Astrocyte of the cerebellum (primary cell): ENCODE measurements at regions not wholly inside any gene's neighbourhood (a gene's known extent, or its start where the extent isn't known, plus 50 kb on each side); places are given as distances from the start of the nearest gene placed in this dataset.
"Not testable (repeated sequence)": the region's sequence is repeated elsewhere in the genome, so short reads cannot be mapped to it uniquely, and the experiment has no call there.

Source experiments
- DNase-seq: peaks from one replicate; pipeline ENCODE4 v3.0.0-alpha.2; 2011; ENCODE audit warnings: low read depth
- H3K4me3 ChIP-seq: 2 replicates; pipeline ENCODE4 v1.5.1; 2011; ENCODE audit warnings: mild to moderate bottlenecking, low read depth, low read length, moderate library complexity
- CTCF ChIP-seq: IDR thresholded peaks from 2 replicates; pipeline ENCODE4 v1.5.1; 2012; ENCODE audit warnings: low read length, low read depth, moderate library complexity, mild to moderate bottlenecking; ENCODE audit errors: missing control alignments
- in situ Hi-C: cut with HindIII; loops from 2 replicates; pipeline ENCODE4 v1.10.0; 2017; ENCODE audit warnings: low sequenced_read_pairs

GRCh38 chr22:25281675-25282345, 62.4 kb downstream of the CRYBB2 start:
- in situ Hi-C loops: no loop called here
- no peak overlapping the region for H3K4me3 ChIP-seq
- no peak for DNase-seq
- TF ChIP-seq CTCF: no peak

- DNase-seq: no peak
- H3K4me3 ChIP-seq: no peak overlapping the region
- no peak for TF ChIP-seq CTCF
- in situ Hi-C loops: no loop called here
These were observed 62.9 kb downstream of the CRYBB2 start for GRCh38 chr22:25282346-25282670.

GRCh38 chr22:25282671-25283561, 63.5 kb downstream of the CRYBB2 start:
- no peak for TF ChIP-seq CTCF
- DNase-seq: no peak
- no peak overlapping the region for H3K4me3 ChIP-seq
- in situ Hi-C loops: no loop called here

- in situ Hi-C loops, H3K4me3 ChIP-seq, DNase-seq: not testable (repeated sequence)
These were observed 69.0 kb downstream of the CRYBB2 start for GRCh38 chr22:25288481-25288880.

GRCh38 chr22:25301912-25302311, 82.5 kb downstream of the CRYBB2 start:
- in situ Hi-C loops, H3K4me3 ChIP-seq, DNase-seq: not testable (repeated sequence)

- in situ Hi-C loops, H3K4me3 ChIP-seq, DNase-seq: not testable (repeated sequence)
These were observed 90.1 kb downstream of the CRYBB2 start for GRCh38 chr22:25309586-25309985.

GRCh38 chr22:25311924-25312323, 92.5 kb downstream of the CRYBB2 start:
- H3K4me3 ChIP-seq, DNase-seq, in situ Hi-C loops: not testable (repeated sequence)

- no peak for DNase-seq
- no peak overlapping the region for H3K4me3 ChIP-seq
- no peak for TF ChIP-seq CTCF
- in situ Hi-C loops: no loop called here
These were observed 98.8 kb downstream of the CRYBB2 start for GRCh38 chr22:25318081-25318823.
